ENCODE measurements at regions not wholly inside any gene's neighbourhood (a gene's known extent, or its start where the extent isn't known, plus 50 kb on each side); places are given as distances from the start of the nearest gene placed in this dataset.

DNA sequence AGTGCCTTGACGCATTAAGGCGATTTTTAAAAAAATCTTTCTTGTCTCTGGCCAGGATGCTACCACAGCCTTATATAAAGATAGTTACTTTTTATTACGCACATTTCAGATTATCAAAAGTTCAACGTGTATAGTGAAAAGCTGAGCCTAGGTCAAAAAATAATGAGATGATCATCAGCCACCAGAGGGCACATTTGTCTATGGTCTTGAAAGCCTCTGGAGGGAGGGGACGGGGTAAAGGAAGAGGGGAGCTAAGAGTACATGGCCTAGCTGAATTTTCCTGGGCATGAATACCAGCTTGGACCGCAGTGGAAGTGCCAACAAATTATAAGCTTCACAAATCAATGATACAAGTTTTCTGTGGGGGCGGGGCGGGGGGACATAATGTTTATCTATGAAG is 285.9 kb upstream of the SMIM30 start:
- TF ChIP-seq POLR2A (IDR thresholded peaks at IDR 0.05; ENCODE audit: low read length) (no peak), GATA1 (IDR thresholded peaks at IDR 0.05; ENCODE audit: low read depth, low read length) (no peak)
